Mesendoderm (in vitro differentiated cells): ENCODE measurements at regions not wholly inside any gene's neighbourhood (a gene's known extent, or its start where the extent isn't known, plus 50 kb on each side); places are given as distances from the start of the nearest gene placed in this dataset.

Experiments
- DNase-seq: peaks from one replicate; pipeline ENCODE4 v3.0.0; 2013
- H2AK5ac ChIP-seq: 2 replicates; pipeline ENCODE4 v1.6.1; 2013; ENCODE audit warnings: low read length, inconsistent platforms
- H2BK120ac ChIP-seq: 2 replicates; pipeline ENCODE4 v1.6.1; 2013; ENCODE audit warnings: low read depth, mild to moderate bottlenecking, low read length, moderate library complexity, mixed read lengths
- H2BK15ac ChIP-seq: replicated peaks from 2 replicates; pipeline ENCODE4 v1.6.1; 2013; ENCODE audit warnings: low read depth, mild to moderate bottlenecking, moderate library complexity
- H2BK5ac ChIP-seq: 2 replicates; pipeline ENCODE4 v1.6.1; 2013; ENCODE audit warnings: low read length, inconsistent platforms
- H3K18ac ChIP-seq: 2 replicates; pipeline ENCODE4 v1.6.1; 2013; ENCODE audit warnings: mild to moderate bottlenecking, low read length, mixed read lengths
- H3K23ac ChIP-seq: one replicate; pipeline ENCODE4 v1.6.1; 2013; ENCODE audit warnings: low read length
- H3K27ac ChIP-seq: 2 replicates; pipeline ENCODE4 v1.5.1; 2013; ENCODE audit warnings: low read depth, mild to moderate bottlenecking, inconsistent platforms, low read length, moderate library complexity
- H3K27me3 ChIP-seq: 2 replicates; pipeline ENCODE4 v1.6.1; 2013; ENCODE audit warnings: low read length, control low read depth, mild to moderate bottlenecking, inconsistent platforms; ENCODE audit not compliant: insufficient read depth, poor library complexity
- H3K36me3 ChIP-seq: 2 replicates; pipeline ENCODE4 v1.6.1; 2013; ENCODE audit warnings: low read length, inconsistent platforms; ENCODE audit not compliant: control insufficient read depth, insufficient read depth
- H3K4ac ChIP-seq: one replicate; pipeline ENCODE4 v1.6.1; 2013; ENCODE audit warnings: low read depth, mild to moderate bottlenecking, low read length, moderate library complexity
- H3K4me1 ChIP-seq: 2 replicates; pipeline ENCODE4 v1.6.1; 2013; ENCODE audit warnings: low read depth, low read length, inconsistent platforms; ENCODE audit not compliant: control insufficient read depth
- H3K4me2 ChIP-seq: 2 replicates; pipeline ENCODE4 v1.6.1; 2013; ENCODE audit warnings: low read length
- H3K4me3 ChIP-seq: 2 replicates; pipeline ENCODE4 v1.5.1; 2013; ENCODE audit warnings: mild to moderate bottlenecking, low read length
- H3K56ac ChIP-seq: one replicate; pipeline ENCODE4 v1.6.1; 2013; ENCODE audit warnings: low read length
- H3K79me1 ChIP-seq: 2 replicates; pipeline ENCODE4 v1.6.1; 2013; ENCODE audit warnings: low read length, inconsistent platforms
- H3K79me2 ChIP-seq: 2 replicates; pipeline ENCODE4 v1.6.1; 2013; ENCODE audit warnings: mild to moderate bottlenecking, low read length; ENCODE audit not compliant: control insufficient read depth, insufficient read depth
- H3K9ac ChIP-seq: 2 replicates; pipeline ENCODE4 v1.6.1; 2013; ENCODE audit warnings: low read length, inconsistent platforms
- H4K5ac ChIP-seq: one replicate; pipeline ENCODE4 v1.6.1; 2013; ENCODE audit warnings: low read length
- H4K8ac ChIP-seq: one replicate; pipeline ENCODE4 v1.6.1; 2013; ENCODE audit warnings: low read depth, mild to moderate bottlenecking, control low read depth, low read length, moderate library complexity
- WGBS: extraction: QIAGEN DNeasy Blood & Tissue Kit; methylation state at CpG from one replicate; pipeline ENCODE4 v1.1.7; 2013; ENCODE audit warnings: low lambda C conversion rate, missing lambda C conversion rate; ENCODE audit not compliant: insufficient coverage; ENCODE audit errors: extremely low coverage; 5-methylcytosine and 5-hydroxymethylcytosine counted together

DNA sequence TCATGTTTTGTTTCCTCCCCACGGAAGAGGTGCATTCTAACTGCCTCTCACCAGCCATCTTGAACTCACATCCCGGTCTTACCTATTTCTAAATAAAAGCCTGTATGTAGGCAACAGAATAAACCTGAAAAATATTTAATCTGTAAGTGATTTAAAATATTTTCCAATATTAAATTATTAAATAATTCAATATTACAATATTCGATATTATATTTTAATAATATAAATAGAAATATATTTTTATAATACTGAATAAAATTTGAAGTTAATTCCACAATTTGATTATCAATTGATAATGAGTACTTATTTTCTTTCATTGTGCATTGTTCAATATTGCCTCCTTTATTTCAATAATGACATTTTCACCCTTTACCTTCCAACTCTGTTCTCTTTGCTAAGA is 404.4 kb downstream of the CYLC2 start:
- Histone ChIP-seq H4K8ac (no peak overlapping the region), H3K4me1 (no peaks in the 10 kb centered on the region), H3K79me1 (no peaks in the 10 kb centered on the region), H3K4me3 (no peak overlapping the region), H3K36me3 (no peaks in the 10 kb centered on the region), H3K23ac (no peak overlapping the region), H3K27me3 (no peaks in the 10 kb centered on the region), H3K79me2 (no peaks in the 10 kb centered on the region), H3K4ac (no peak overlapping the region), H2BK120ac (no peak overlapping the region), H2BK5ac (no peak overlapping the region), H3K9ac (no peak overlapping the region), H3K4me2 (no peak overlapping the region), H2BK15ac (no peak overlapping the region), H3K56ac (no peak overlapping the region), H4K5ac (no peak overlapping the region), H2AK5ac (no peak overlapping the region), H3K27ac (no peak overlapping the region), H3K18ac (no peak overlapping the region)
- WGBS: no CpG with 5 or more reads among the region's 3 CpGs
- no peak for DNase-seq

DNA sequence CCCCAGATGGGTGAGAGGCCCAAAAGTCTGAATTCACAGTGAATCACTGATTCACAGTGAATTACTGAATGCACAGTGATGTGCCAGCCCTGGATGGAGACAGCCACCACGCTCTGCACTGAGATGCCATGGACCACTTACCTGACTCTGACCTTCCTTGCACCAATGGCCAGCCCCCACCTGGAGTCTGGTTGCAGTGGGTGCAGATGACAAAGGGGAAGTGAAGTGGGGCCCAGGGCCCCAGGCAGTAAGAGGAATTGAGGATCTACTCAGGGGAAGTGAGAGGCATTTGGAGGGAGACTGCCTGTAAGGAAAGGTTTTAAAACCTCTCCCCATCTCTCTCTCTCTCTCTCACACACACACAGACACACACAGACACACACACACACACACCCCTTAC is 412.1 kb downstream of the CYLC2 start:
- no peak overlapping the region for H3K9ac ChIP-seq
- no peak overlapping the region for H3K23ac ChIP-seq
- H2BK15ac ChIP-seq: no peak overlapping the region
- H4K8ac ChIP-seq: no peak overlapping the region
- no peak overlapping the region for H2BK5ac ChIP-seq
- no peaks in the 10 kb centered on the region for H3K79me1 ChIP-seq
- H3K56ac ChIP-seq: no peak overlapping the region
- H3K36me3 ChIP-seq: no peaks in the 10 kb centered on the region
- no peak overlapping the region for H2AK5ac ChIP-seq
- H3K4ac ChIP-seq: no peak overlapping the region
- no peaks in the 10 kb centered on the region for H3K27me3 ChIP-seq
- no peak overlapping the region for H3K4me3 ChIP-seq
- H2BK120ac ChIP-seq: no peak overlapping the region
- H3K79me2 ChIP-seq: no peaks in the 10 kb centered on the region
- DNase-seq: no peak
- WGBS: no CpG with 5 or more reads among the region's 1 CpG
- no peak overlapping the region for H3K4me2 ChIP-seq
- H3K18ac ChIP-seq: no peak overlapping the region
- H4K5ac ChIP-seq: no peak overlapping the region
- H3K4me1 ChIP-seq: no peaks in the 10 kb centered on the region
- H3K27ac ChIP-seq: no peak overlapping the region

DNA sequence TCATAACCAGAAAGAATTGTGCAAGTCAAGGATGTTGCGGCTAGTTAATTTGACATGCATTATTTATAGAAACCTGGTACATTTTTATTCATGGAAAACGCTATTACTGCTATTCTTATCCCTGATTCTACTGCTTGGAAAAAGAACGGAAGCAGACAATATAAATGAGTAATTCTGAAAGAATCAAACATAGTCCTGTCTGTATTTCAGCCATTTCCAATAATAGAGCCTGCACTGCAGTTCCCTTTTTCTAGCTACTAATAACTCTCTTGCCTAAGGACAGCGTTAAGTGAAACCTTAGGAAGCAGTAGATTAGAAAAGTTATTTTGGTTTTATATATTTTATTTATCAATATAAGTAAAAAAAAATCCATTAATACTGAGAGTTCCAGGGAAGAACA is 414.9 kb downstream of the CYLC2 start:
- WGBS: no CpG with 5 or more reads among the region's 4 CpGs
- no peak for DNase-seq

DNA sequence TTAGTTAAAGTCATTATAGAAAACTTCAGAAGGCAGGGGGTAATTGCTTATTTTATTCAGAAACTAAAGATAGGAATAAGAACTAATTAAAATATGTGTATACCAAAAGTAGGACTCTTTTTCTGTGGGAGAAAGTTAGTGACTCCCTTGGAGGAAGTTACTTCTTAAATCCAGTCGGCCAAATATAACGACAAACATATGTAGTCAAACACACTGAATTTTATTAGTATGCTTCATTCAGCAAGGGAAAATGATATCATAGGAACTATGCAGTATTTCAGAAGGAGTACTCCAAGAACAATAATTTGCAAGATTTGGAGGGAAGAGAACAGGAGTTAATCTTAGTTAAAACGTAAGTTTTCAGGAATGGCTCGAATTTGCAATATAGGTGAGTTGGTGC is 432.6 kb downstream of the CYLC2 start:
- H3K23ac ChIP-seq: no peak overlapping the region
- no peaks in the 10 kb centered on the region for H3K79me2 ChIP-seq
- H3K4me2 ChIP-seq: no peak overlapping the region
- no peaks in the 10 kb centered on the region for H3K4me1 ChIP-seq
- H2BK15ac ChIP-seq: no peak overlapping the region
- no CpG with 5 or more reads among the region's 4 CpGs for WGBS
- H3K36me3 ChIP-seq: no peaks in the 10 kb centered on the region
- H3K9ac ChIP-seq: no peak overlapping the region
- H3K27ac ChIP-seq: no peak overlapping the region
- no peak overlapping the region for H3K4ac ChIP-seq
- no peak overlapping the region for H3K56ac ChIP-seq
- H3K79me1 ChIP-seq: no peaks in the 10 kb centered on the region
- no peak overlapping the region for H2AK5ac ChIP-seq
- H3K18ac ChIP-seq: no peak overlapping the region
- no peak overlapping the region for H3K4me3 ChIP-seq
- DNase-seq: no peak
- no peak overlapping the region for H2BK120ac ChIP-seq
- no peaks in the 10 kb centered on the region for H3K27me3 ChIP-seq
- H4K8ac ChIP-seq: no peak overlapping the region
- no peak overlapping the region for H4K5ac ChIP-seq
- H2BK5ac ChIP-seq: no peak overlapping the region

More for the DNA sequence above, 414.9 kb downstream of the CYLC2 start:
- Histone ChIP-seq H3K56ac (no peak overlapping the region), H4K5ac (no peak overlapping the region), H2BK5ac (no peak overlapping the region), H3K4me1 (no peaks in the 10 kb centered on the region), H2AK5ac (no peak overlapping the region), H3K4me2 (no peak overlapping the region), H3K4me3 (no peak overlapping the region), H3K18ac (no peak overlapping the region), H3K79me2 (no peaks in the 10 kb centered on the region), H2BK15ac (no peak overlapping the region), H3K36me3 (no peaks in the 10 kb centered on the region), H3K23ac (no peak overlapping the region), H4K8ac (no peak overlapping the region), H3K9ac (no peak overlapping the region), H2BK120ac (no peak overlapping the region), H3K4ac (no peak overlapping the region), H3K27me3 (no peaks in the 10 kb centered on the region), H3K27ac (no peak overlapping the region), H3K79me1 (no peaks in the 10 kb centered on the region)

DNA sequence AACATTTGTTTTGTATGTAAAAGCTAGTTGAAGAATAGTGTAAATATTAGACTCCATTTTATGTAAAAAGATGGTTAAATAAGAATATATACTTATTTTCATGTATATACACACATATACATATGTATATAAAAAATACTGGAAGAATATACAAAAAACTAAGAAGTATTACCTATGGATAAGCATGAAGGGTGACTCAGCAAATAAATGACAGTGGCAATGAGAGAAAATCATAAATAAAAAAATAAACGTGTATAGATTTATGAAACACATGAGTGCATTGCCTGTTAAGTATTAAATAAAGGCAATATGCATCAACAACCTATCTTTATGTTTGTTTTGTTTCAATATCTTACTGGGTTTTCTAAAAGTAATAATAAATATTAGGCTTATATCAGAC is 435.3 kb downstream of the CYLC2 start:
- Histone ChIP-seq H2BK120ac (no peak overlapping the region), H3K23ac (no peak overlapping the region), H3K18ac (no peak overlapping the region), H3K27me3 (no peaks in the 10 kb centered on the region), H3K36me3 (no peaks in the 10 kb centered on the region), H3K27ac (no peak overlapping the region), H4K8ac (no peak overlapping the region), H3K9ac (no peak overlapping the region), H3K56ac (no peak overlapping the region), H3K4me2 (no peak overlapping the region), H3K4me3 (no peak overlapping the region), H3K79me2 (no peaks in the 10 kb centered on the region), H2BK15ac (no peak overlapping the region), H3K79me1 (no peaks in the 10 kb centered on the region), H2BK5ac (no peak overlapping the region), H3K4me1 (no peaks in the 10 kb centered on the region), H3K4ac (no peak overlapping the region), H4K5ac (no peak overlapping the region), H2AK5ac (no peak overlapping the region)
- WGBS: no CpG with 5 or more reads among the region's 1 CpG
- no peak for DNase-seq

DNA sequence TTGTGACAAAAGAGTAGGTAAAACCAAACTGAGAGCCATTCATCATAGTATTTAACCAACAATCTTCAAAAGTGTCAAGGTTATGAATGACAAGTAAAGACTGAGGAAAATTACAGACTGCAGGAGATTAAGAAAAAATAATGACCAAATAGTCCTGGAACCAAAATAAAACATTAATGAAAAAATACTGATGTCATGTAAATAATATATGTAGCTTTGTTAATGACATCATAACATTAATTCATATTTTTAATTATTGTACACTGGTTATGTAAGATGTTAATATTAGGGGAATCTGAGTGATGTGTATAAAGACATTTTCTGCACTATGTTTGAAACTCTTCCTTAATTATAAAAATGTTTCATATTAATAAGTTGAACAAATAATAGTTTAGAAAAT is 436.7 kb downstream of the CYLC2 start:
- H3K4me3 ChIP-seq: no peak overlapping the region

More for the DNA sequence above, 436.7 kb downstream of the CYLC2 start:
- no peak overlapping the region for H2AK5ac ChIP-seq
- H3K4me1 ChIP-seq: no peaks in the 10 kb centered on the region
- DNase-seq: no peak
- H2BK120ac ChIP-seq: no peak overlapping the region
- H3K27ac ChIP-seq: no peak overlapping the region
- H2BK15ac ChIP-seq: no peak overlapping the region
- no peak overlapping the region for H3K9ac ChIP-seq
- no peaks in the 10 kb centered on the region for H3K27me3 ChIP-seq
- H4K5ac ChIP-seq: no peak overlapping the region
- no peaks in the 10 kb centered on the region for H3K36me3 ChIP-seq
- no peak overlapping the region for H4K8ac ChIP-seq
- no peaks in the 10 kb centered on the region for H3K79me2 ChIP-seq
- H3K56ac ChIP-seq: no peak overlapping the region
- H3K18ac ChIP-seq: no peak overlapping the region
- no peaks in the 10 kb centered on the region for H3K79me1 ChIP-seq
- no peak overlapping the region for H2BK5ac ChIP-seq
- no peak overlapping the region for H3K4ac ChIP-seq
- no peak overlapping the region for H3K23ac ChIP-seq
- H3K4me2 ChIP-seq: no peak overlapping the region
